Erythroblast (primary cell): ENCODE measurements at regions not wholly inside any gene's neighbourhood (a gene's known extent, or its start where the extent isn't known, plus 50 kb on each side); places are given as distances from the start of the nearest gene placed in this dataset.

Source experiments
- GATA1 ChIP-seq: IDR thresholded peaks from 2 replicates; pipeline ENCODE4 v1.6.1; 2011; ENCODE audit warnings: low read depth, mild to moderate bottlenecking, control low read depth, low read length, moderate library complexity
- POLR2A ChIP-seq: IDR thresholded peaks from 2 replicates; pipeline ENCODE4 v1.6.1; 2011; ENCODE audit warnings: mild to moderate bottlenecking, low read length

DNA sequence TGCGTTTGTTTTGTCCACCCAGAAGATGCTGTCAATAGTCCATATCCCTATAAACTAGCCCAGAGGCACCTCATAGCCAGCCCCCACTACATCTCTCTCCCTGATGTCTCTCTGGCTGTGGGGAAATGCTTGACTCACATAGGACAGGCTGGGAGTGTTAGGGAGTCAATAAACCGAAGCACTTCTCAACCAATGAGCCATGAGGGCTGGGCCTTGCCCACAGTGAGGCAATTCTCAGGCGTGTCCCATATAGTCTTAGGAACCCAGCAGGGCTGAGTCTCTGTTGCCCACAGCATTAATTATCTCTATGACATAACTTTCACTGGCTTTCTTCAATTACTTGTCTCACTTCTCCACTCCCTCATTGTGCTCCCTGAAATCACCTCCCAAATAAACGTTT is 387.3 kb upstream of the CDH11 start:
- TF ChIP-seq POLR2A (no peak), GATA1 (no peak)
